Aorta (tissue), 5 donors: ENCODE measurements at regions not wholly inside any gene's neighbourhood (a gene's known extent, or its start where the extent isn't known, plus 50 kb on each side); places are given as distances from the start of the nearest gene placed in this dataset.

ENCODE experiments used
- ATAC-seq: fragments of 200-7000 bp; cut with Tn5 transposase; one replicate; pipeline ENCODE4 v1.9.1; 2022; ENCODE audit warnings: moderate library complexity; ENCODE audit not compliant: low FRiP score
- DNase-seq, 2 donors: peaks; one replicate each; pipeline ENCODE4 v3.0.0-alpha.2; 2020
- H3K27ac ChIP-seq, 2 donors: one replicate each; pipeline ENCODE4 v1.5.1; 2013; ENCODE audit warnings: low read length in 2 of 2, mild to moderate bottlenecking in 2 of 2, moderate library complexity in 2 of 2, control low read depth in 1 of 2, inconsistent platforms in 1 of 2, low read depth in 1 of 2
- H3K27me3 ChIP-seq, 2 donors: one replicate each; pipeline ENCODE4 v1.6.1; 2013; ENCODE audit warnings: control low read depth in 1 of 2, low read length in 1 of 2, mild to moderate bottlenecking in 1 of 2, moderate library complexity in 1 of 2; ENCODE audit not compliant: insufficient read depth in 2 of 2, control insufficient read depth in 1 of 2
- H3K36me3 ChIP-seq, 2 donors: one replicate each; pipeline ENCODE4 v1.6.1; 2013; ENCODE audit warnings: control low read depth in 1 of 2, low read length in 1 of 2, mild to moderate bottlenecking in 1 of 2; ENCODE audit not compliant: insufficient read depth in 2 of 2, control insufficient read depth in 1 of 2
- H3K4me1 ChIP-seq, 2 donors: one replicate each; pipeline ENCODE4 v1.6.1; 2013; ENCODE audit warnings: low read length in 2 of 2, control low read depth in 1 of 2, mild to moderate bottlenecking in 1 of 2, moderate library complexity in 1 of 2; ENCODE audit not compliant: insufficient read depth in 2 of 2, control insufficient read depth in 1 of 2
- H3K4me3 ChIP-seq, 2 donors: one replicate each; pipeline ENCODE4 v1.5.1; 2013; ENCODE audit warnings: low read length in 2 of 2, control low read depth in 1 of 2, mild to moderate bottlenecking in 1 of 2
- H3K9me3 ChIP-seq: one replicate; pipeline ENCODE4 v1.6.1; 2013; ENCODE audit warnings: mild to moderate bottlenecking, low read length; ENCODE audit not compliant: control insufficient read depth
- WGBS, 2 donors: extraction: QIAGEN DNeasy Blood & Tissue Kit; methylation state at CpG; one replicate each; pipeline ENCODE4 v1.1.7; 2013; 5-methylcytosine and 5-hydroxymethylcytosine counted together
- intact Hi-C, 2 donors: fragments of 100-400 bp; cut with DNase I; formaldehyde crosslinking; loops; one replicate each; pipeline versions ENCODE4 v1.14.2 to v1.15.0; 2022
- donor health status: healthy with polysubstance abuse.
- donor health status: Bipolar disorder and iron deficiency.
- donor health status: DM: no; HTN: no; CAD: no.
- donor health status: DM: no; HTN: no; CAD: no.
- donor health status: DM: yes; HTN: yes; CAD: no.

DNA sequence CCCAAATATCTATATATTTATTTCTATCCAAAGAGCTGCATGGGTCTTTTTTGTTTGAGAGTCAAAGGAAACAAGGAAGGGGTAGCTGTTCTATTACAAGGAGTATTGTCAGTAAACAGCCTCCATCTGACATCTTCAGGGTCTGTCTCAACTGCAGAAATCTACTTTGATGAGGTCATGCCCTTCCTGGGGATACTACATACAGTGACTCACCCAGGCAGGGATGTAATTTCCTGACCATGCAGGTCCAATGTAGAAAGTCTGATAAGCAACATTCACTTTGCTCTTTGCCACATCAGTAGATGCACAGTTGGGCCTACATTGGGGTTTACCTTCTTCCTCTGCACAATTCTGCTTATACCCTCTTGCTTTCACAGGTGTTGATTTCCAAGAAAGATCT, 165.5 kb downstream of the TLR4 start:
- no peaks in the 10 kb centered on the region for H3K9me3 ChIP-seq
- ATAC-seq (no peak), DNase-seq (no peak)
- H3K4me3 ChIP-seq: no peak overlapping the region
- no peak overlapping the region for H3K27ac ChIP-seq
- H3K4me1 ChIP-seq: no peaks in the 10 kb centered on the region
- intact Hi-C loops: no loop called here
- H3K27me3 ChIP-seq: no peaks in the 10 kb centered on the region
- H3K36me3 ChIP-seq: no peaks in the 10 kb centered on the region

DNA sequence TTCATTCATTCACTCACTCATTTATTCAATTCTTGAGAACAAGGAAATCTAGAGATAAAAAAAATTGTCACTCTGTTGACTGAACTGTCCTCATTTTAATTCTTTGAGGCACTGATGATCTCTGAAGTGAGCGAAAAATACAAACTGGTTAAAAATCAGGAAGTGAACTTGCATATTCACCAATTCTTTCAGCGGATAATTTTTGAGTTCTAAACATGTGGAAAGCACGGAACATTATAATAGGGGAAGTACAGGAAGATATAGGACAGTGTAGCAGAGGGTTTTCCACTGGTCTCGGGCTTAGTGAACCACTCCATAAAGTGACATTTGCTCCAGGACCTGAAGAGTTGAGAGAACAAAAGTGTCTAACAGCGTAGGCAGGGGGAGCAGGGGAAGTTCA, 169.5 kb downstream of the TLR4 start:
- Histone ChIP-seq H3K27me3 (no peaks in the 10 kb centered on the region), H3K4me3 (no peak overlapping the region), H3K9me3 (no peaks in the 10 kb centered on the region), H3K4me1 (no peaks in the 10 kb centered on the region), H3K36me3 (no peaks in the 10 kb centered on the region), H3K27ac (no peak overlapping the region)
- ATAC-seq (no peak), DNase-seq (no peak)
- 78 to 80% methylated on average over 5 of the region's 5 CpGs for WGBS, 2 donors
- intact Hi-C loops: no loop called here

DNA sequence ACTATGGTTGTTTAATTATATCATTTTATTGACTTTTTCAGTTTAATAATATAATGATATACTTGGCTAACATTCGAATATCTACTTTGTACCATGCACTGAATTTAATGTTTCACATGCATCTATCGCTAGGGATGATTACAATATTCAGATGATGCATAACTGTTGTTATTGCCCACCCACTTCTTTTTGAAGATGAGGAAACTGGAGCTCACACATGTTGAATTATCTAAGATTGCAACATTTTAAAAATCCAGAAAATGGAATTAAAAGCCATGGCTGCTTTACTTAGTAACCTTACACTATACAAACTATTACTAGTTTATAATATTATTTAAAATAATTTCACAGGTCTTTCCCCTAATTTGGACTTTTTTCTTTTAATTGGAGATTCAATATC, 171.7 kb downstream of the TLR4 start:
- DNase-seq: no peak
- intact Hi-C loops: no loop called here

DNA sequence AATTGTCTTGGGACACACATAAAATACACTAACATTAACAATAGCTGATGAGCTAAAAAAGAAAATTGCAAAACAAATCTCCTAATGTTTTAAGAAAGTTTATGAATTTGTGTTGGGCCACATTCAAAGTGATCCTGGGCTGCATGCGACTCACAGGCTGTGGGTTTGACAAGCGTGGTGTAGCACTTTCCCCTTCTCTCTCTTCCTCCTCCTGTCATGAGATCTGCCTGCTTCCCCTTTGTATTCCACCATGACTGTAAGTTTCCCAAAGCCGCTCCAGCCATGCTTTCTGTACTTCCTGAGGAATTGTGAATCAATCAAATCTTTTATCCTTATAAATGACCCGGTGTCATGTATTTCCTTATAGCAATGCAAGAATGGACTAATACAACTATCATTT, 178.0 kb downstream of the TLR4 start:
- Histone ChIP-seq H3K9me3 (no peaks in the 10 kb centered on the region), H3K4me1 (no peaks in the 10 kb centered on the region), H3K36me3 (no peaks in the 10 kb centered on the region), H3K4me3 (no peak overlapping the region), H3K27me3 (no peaks in the 10 kb centered on the region), H3K27ac (no peak overlapping the region)
- DNase-seq: no peak
- intact Hi-C loops: no loop called here
- 72 to 77% methylated on average over 4 of the region's 4 CpGs for WGBS, 2 donors
- ATAC-seq: no peak

More for the DNA sequence above, 171.7 kb downstream of the TLR4 start:
- H3K27ac ChIP-seq: no peak overlapping the region
- WGBS, 2 donors: 81 to 82% methylated on average over 2 of the region's 2 CpGs
- H3K4me1 ChIP-seq: no peaks in the 10 kb centered on the region
- H3K27me3 ChIP-seq: no peaks in the 10 kb centered on the region
- H3K4me3 ChIP-seq: no peak overlapping the region
- no peaks in the 10 kb centered on the region for H3K9me3 ChIP-seq
- H3K36me3 ChIP-seq: no peaks in the 10 kb centered on the region
- ATAC-seq: no peak

DNA sequence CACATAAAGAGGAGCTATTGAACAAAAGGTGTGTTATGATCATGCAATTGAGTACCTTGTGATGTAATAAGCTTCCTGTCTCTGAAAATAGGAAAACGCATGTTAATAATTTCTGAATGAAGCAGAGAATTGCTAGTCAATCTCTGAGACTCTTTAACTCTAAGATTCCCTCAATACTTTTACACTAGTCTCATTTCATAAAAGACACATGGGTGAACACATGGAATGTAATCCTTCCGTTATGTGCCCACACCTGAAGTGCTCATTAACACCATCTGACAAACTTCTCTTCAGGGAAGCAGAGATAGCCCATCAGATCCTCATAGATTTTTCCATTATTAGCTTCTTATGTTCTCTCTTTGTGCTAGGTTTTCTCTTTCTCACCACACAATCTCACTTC, 182.4 kb downstream of the TLR4 start:
- intact Hi-C loops: no loop called here
- ATAC-seq: no peak
- WGBS, 2 donors: 78 to 83% methylated on average over 2 of the region's 2 CpGs

DNA sequence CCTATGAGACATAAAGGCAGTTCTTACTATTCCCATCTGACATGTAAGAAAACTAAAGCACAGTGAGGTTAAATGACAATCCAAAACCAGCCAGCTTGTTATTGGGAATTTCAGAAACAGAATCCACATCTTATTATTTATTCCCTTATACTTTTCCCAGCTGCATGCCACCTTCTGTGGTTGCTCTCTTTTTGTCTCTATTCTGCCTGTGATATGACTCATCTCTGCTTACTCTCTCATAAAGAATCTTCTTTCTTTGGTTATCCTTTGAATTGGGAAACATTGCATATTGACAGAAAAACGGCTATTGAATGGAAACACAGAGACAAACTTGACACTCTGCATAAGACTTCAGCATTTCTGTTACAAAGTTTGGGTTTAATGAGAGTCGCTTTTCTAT, 183.2 kb downstream of the TLR4 start:
- DNase-seq (no peak), ATAC-seq (no peak)
- Histone ChIP-seq H3K4me3 (no peak overlapping the region), H3K27me3 (no peaks in the 10 kb centered on the region), H3K4me1 (no peaks in the 10 kb centered on the region), H3K36me3 (no peaks in the 10 kb centered on the region), H3K9me3 (no peaks in the 10 kb centered on the region), H3K27ac (no peak overlapping the region)
- 70 to 80% methylated on average over 2 of the region's 2 CpGs for WGBS, 2 donors
- intact Hi-C loops: no loop called here

More for the DNA sequence above, 182.4 kb downstream of the TLR4 start:
- no peak overlapping the region for H3K4me3 ChIP-seq
- no peaks in the 10 kb centered on the region for H3K4me1 ChIP-seq
- no peaks in the 10 kb centered on the region for H3K36me3 ChIP-seq
- H3K27ac ChIP-seq: no peak overlapping the region
- no peak for DNase-seq
- H3K9me3 ChIP-seq: no peaks in the 10 kb centered on the region
- H3K27me3 ChIP-seq: no peaks in the 10 kb centered on the region

DNA sequence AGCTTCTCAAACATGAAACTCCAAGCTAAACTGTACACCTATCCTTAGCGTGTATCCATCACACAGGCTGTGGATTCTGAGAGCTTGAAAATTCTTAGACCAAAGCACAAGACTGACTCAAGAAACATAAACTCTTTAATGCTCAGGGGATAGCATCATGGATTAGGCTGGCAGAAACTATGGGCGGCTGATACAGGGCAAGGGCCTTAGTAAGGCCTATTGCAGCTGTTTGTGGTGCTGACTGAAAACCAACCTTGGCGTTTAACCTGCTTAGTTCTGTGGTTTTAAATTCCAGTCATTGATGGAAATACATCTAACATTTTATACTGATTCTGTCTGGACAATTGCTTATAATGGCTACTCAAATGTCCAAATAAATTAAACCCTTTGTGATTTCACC, 183.7 kb downstream of the TLR4 start:
- H3K27ac ChIP-seq: no peak overlapping the region
- no peaks in the 10 kb centered on the region for H3K4me1 ChIP-seq
- ATAC-seq (no peak), DNase-seq (no peak)
- no peaks in the 10 kb centered on the region for H3K27me3 ChIP-seq
- no peaks in the 10 kb centered on the region for H3K36me3 ChIP-seq
- H3K9me3 ChIP-seq: no peaks in the 10 kb centered on the region
- 65 to 81% methylated on average over 3 of the region's 3 CpGs for WGBS, 2 donors
- intact Hi-C loops: no loop called here
- H3K4me3 ChIP-seq: no peak overlapping the region

DNA sequence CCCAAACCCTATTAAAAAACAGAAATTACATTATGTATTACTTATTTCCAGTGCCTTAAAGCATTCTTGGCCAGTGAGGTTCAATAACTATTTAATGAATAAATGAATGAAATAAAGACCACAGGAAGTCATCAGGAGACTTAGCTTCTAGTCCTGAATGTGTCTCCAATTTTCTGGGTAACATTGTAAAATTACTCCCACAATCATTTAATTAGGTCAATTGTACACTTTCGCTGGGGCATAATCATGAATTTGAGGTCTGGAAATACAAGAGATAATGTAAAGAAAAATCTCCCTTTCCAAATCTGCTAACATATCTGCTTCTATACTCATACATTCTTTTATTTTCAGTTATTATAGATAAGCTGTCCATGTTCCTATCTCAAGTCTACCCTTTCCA, 199.2 kb downstream of the TLR4 start:
- no peak for DNase-seq
- H3K36me3 ChIP-seq: no peaks in the 10 kb centered on the region
- no peak for ATAC-seq
- no peaks in the 10 kb centered on the region for H3K27me3 ChIP-seq
- no peak overlapping the region for H3K4me3 ChIP-seq
- no peak overlapping the region for H3K27ac ChIP-seq
- no peaks in the 10 kb centered on the region for H3K9me3 ChIP-seq
- 86 to 93% methylated on average over 1 of the region's 1 CpG for WGBS, 2 donors
- intact Hi-C loops: no loop called here
- no peaks in the 10 kb centered on the region for H3K4me1 ChIP-seq

DNA sequence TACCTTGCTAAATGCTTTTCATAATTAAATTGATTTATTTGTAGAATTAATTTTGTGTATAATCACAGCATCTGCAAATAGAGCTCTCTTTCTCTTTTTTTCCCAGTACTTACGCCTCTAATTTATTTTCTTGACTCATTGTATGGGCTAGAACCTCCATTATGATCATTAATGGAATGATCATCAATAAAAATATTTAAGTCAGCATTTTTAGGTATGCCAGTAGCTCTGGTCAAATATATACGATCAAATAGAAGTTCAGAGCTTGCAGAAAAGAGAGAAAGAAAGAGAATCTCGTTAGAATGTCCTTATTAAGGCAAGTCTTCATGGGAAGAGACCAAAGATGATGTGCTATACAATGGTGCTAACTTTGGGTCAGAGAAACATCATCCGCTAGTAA, 202.6 kb downstream of the TLR4 start:
- H3K27ac ChIP-seq: no peak overlapping the region
- H3K36me3 ChIP-seq: no peaks in the 10 kb centered on the region
- H3K4me1 ChIP-seq: no peaks in the 10 kb centered on the region
- no peak for DNase-seq
- H3K4me3 ChIP-seq: no peak overlapping the region
- 55 to 63% methylated on average over 4 of the region's 4 CpGs for whole genome bisulfite sequencing, 2 donors
- intact Hi-C loops: no loop called here
- peaks cover 1% of the 10 kb centered on the region for H3K9me3 ChIP-seq
- no peaks in the 10 kb centered on the region for H3K27me3 ChIP-seq
- no peak for ATAC-seq
